PFSK-1 (cell line): ENCODE measurements at regions not wholly inside any gene's neighbourhood (a gene's known extent, or its start where the extent isn't known, plus 50 kb on each side); places are given as distances from the start of the nearest gene placed in this dataset.

Source experiments
- FOXP2 ChIP-seq: optimal IDR thresholded peaks from 2 replicates; pipeline ENCODE3; 2011; ENCODE audit warnings: borderline replicate concordance, control low read depth, inconsistent platforms; ENCODE audit not compliant: insufficient read depth; ENCODE audit errors: extremely low read length, extremely low read depth
- POLR2AphosphoS5 ChIP-seq: IDR thresholded peaks from 2 replicates; pipeline ENCODE4 v1.6.1; 2012; ENCODE audit warnings: low read depth, mild to moderate bottlenecking, control low read depth, low read length, moderate library complexity
- SIN3A ChIP-seq: IDR thresholded peaks from 2 replicates; pipeline ENCODE4 v1.6.1; 2012; ENCODE audit warnings: mild to moderate bottlenecking, low read length, moderate library complexity, borderline replicate concordance; ENCODE audit not compliant: insufficient read depth
- TAF1 ChIP-seq: IDR thresholded peaks from 2 replicates; pipeline ENCODE4 v1.6.1; 2012; ENCODE audit warnings: low read length, control low read depth, borderline replicate concordance; ENCODE audit not compliant: insufficient read depth
- TF ChIP-seq, protein P1 (sequence below), 2 experiments: IDR thresholded peaks; 2 replicates each; pipeline versions ENCODE4 v1.6.1 to v1.8.0; 2011 to 2012; ENCODE audit warnings: low read depth in 2 of 2, low read length in 2 of 2, control low read depth in 1 of 2, inconsistent platforms in 1 of 2, mild to moderate bottlenecking in 1 of 2, moderate library complexity in 1 of 2; ENCODE audit not compliant: insufficient read depth in 1 of 2

DNA sequence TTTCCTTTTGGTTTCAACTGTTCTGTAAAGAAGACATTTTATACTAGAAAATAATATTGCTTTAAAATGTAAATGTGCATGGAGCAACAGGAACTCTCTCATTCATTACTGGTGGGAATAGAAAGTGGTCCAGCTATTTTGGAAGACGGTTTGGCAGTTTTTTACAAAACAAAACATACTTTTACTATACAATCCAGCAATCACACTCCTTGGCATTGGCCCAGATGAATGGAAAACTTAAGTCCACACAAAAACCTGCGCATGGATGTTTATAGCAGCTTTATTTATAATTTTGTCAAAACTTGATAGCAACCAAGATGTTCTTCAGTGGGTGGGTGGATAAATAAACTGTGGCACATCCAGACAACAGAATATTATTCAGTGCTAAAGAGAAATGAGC lies 49.9 kb upstream of the SEPTIN5 start:
- TF ChIP-seq TAF1 (no peak), FOXP2 (no peak), POLR2AphosphoS5 (no peak), SIN3A (no peak)
- TF ChIP-seq, protein P1, sequence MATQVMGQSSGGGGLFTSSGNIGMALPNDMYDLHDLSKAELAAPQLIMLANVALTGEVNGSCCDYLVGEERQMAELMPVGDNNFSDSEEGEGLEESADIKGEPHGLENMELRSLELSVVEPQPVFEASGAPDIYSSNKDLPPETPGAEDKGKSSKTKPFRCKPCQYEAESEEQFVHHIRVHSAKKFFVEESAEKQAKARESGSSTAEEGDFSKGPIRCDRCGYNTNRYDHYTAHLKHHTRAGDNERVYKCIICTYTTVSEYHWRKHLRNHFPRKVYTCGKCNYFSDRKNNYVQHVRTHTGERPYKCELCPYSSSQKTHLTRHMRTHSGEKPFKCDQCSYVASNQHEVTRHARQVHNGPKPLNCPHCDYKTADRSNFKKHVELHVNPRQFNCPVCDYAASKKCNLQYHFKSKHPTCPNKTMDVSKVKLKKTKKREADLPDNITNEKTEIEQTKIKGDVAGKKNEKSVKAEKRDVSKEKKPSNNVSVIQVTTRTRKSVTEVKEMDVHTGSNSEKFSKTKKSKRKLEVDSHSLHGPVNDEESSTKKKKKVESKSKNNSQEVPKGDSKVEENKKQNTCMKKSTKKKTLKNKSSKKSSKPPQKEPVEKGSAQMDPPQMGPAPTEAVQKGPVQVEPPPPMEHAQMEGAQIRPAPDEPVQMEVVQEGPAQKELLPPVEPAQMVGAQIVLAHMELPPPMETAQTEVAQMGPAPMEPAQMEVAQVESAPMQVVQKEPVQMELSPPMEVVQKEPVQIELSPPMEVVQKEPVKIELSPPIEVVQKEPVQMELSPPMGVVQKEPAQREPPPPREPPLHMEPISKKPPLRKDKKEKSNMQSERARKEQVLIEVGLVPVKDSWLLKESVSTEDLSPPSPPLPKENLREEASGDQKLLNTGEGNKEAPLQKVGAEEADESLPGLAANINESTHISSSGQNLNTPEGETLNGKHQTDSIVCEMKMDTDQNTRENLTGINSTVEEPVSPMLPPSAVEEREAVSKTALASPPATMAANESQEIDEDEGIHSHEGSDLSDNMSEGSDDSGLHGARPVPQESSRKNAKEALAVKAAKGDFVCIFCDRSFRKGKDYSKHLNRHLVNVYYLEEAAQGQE (IDR thresholded peaks at IDR 0.05; ENCODE audit: insufficient read depth in 1 of 2, low read depth in 2 of 2, low read length in 2 of 2) = no peak
